Upper lobe of left lung (tissue), 6 donors: ENCODE measurements at regions not wholly inside any gene's neighbourhood (a gene's known extent, or its start where the extent isn't known, plus 50 kb on each side); places are given as distances from the start of the nearest gene placed in this dataset.

Experiments used
- ATAC-seq, 2 donors: fragments of 200-7000 bp; cut with Tn5 transposase; one replicate each; pipeline ENCODE4 v1.9.1; 2022; ENCODE audit warnings: mild to moderate bottlenecking in 2 of 2, moderate library complexity in 2 of 2; ENCODE audit not compliant: low FRiP score in 2 of 2
- DNase-seq, 2 donors: peaks; one replicate each; pipeline ENCODE4 v3.0.0-alpha.2; 2019 to 2020
- H3K27ac ChIP-seq, 4 donors: fragments of 200-600 bp; sonication (generic); one replicate each; pipeline ENCODE4 v1.5.1; 2016 to 2019
- H3K27me3 ChIP-seq, 4 donors: fragments of 200-600 bp; sonication (generic); one replicate each; pipeline ENCODE4 v1.5.1; 2017 to 2019
- H3K36me3 ChIP-seq, 4 donors: fragments of 200-600 bp; sonication (generic); one replicate each; pipeline ENCODE4 v1.5.1; 2016 to 2019
- H3K4me1 ChIP-seq, 4 donors: fragments of 200-600 bp; sonication (generic); one replicate each; pipeline ENCODE4 v1.5.1; 2018 to 2019
- H3K4me3 ChIP-seq, 4 donors: fragments of 200-600 bp; sonication (generic); one replicate each; pipeline ENCODE4 v1.5.1; 2017 to 2019; ENCODE audit warnings: mild to moderate bottlenecking in 2 of 4, moderate library complexity in 1 of 4
- H3K9me3 ChIP-seq, 4 donors: fragments of 200-600 bp; sonication (generic); one replicate each; pipeline ENCODE4 v1.5.1; 2018 to 2019
- EP300 ChIP-seq, 4 donors: sonication (generic); formaldehyde crosslinking; IDR thresholded peaks; one replicate each; pipeline ENCODE4 v1.5.1; 2017; ENCODE audit warnings: antibody characterized with exemption in 4 of 4, control low read depth in 2 of 4
- POLR2A ChIP-seq, 4 donors: fragments of 450-650 bp; IDR thresholded peaks; one replicate each; pipeline ENCODE4 v1.5.1; 2016 to 2017; ENCODE audit warnings: antibody characterized with exemption in 4 of 4, mild to moderate bottlenecking in 2 of 4
- POLR2AphosphoS5 ChIP-seq, 2 donors: sonication (generic); formaldehyde crosslinking; IDR thresholded peaks; one replicate each; pipeline ENCODE4 v1.5.1; 2017; ENCODE audit warnings: antibody characterized with exemption in 2 of 2
- whole genome bisulfite sequencing, 2 donors: methylation state at CpG; one replicate each; pipeline ENCODE4 v1.1.5; 2017 to 2018; 5-methylcytosine and 5-hydroxymethylcytosine counted together
- TF ChIP-seq, protein P1 (sequence below), 6 experiments: fragments of 450-650 bp in 4 of 6; fragments of 200-600 bp in 2 of 6; sonication (generic) in 2 of 6; IDR thresholded peaks; one replicate each; pipeline ENCODE4 v1.5.1; 2016 to 2019; ENCODE audit warnings: antibody characterized with exemption in 6 of 6
- donor health status: DM: no; HTN: no; CAD: no; lungs with moderate emphysema.
- donor health status: DM: no; HTN: yes; CAD: no; lungs with severe emphysema.

DNA sequence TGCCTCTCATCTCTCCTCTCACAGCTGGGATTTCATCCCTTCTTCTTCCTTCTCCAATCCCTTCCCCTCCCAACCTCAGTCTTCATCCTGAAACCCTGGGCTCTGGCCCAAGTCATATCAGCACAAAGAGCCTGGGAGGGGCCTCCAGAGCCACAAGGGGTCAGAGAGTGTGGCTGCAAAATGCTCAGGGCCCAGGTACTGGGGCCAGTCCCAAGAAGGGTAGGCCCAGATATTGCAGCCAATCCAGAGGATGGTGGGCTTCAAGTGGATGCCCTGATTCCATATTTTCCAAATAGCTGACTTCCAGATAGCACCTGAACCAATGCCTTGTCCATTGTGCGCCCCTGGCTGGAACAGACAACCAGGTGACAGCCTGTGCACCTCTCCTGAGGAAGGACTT is 193.9 kb downstream of the MED10 start:
- ATAC-seq = peak in 1 of 2 donors; percentile 8
- Histone ChIP-seq H3K4me1 (no peaks in the 10 kb centered on the region), H3K36me3 (no peaks in the 10 kb centered on the region), H3K27me3 (no peaks in the 10 kb centered on the region), H3K9me3 (no peaks in the 10 kb centered on the region), H3K27ac (no peak overlapping the region), H3K4me3 (no peak overlapping the region)
- no peak for TF ChIP-seq EP300 (IDR thresholded peaks at IDR 0.05)
- TF ChIP-seq, protein P1, sequence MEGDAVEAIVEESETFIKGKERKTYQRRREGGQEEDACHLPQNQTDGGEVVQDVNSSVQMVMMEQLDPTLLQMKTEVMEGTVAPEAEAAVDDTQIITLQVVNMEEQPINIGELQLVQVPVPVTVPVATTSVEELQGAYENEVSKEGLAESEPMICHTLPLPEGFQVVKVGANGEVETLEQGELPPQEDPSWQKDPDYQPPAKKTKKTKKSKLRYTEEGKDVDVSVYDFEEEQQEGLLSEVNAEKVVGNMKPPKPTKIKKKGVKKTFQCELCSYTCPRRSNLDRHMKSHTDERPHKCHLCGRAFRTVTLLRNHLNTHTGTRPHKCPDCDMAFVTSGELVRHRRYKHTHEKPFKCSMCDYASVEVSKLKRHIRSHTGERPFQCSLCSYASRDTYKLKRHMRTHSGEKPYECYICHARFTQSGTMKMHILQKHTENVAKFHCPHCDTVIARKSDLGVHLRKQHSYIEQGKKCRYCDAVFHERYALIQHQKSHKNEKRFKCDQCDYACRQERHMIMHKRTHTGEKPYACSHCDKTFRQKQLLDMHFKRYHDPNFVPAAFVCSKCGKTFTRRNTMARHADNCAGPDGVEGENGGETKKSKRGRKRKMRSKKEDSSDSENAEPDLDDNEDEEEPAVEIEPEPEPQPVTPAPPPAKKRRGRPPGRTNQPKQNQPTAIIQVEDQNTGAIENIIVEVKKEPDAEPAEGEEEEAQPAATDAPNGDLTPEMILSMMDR (IDR thresholded peaks at IDR 0.05) = no peak
- no peak for TF ChIP-seq POLR2AphosphoS5 (IDR thresholded peaks at IDR 0.05)
- 75 to 87% methylated on average over 1 of the region's 1 CpG for WGBS, 2 donors
- DNase-seq = no peak

DNA sequence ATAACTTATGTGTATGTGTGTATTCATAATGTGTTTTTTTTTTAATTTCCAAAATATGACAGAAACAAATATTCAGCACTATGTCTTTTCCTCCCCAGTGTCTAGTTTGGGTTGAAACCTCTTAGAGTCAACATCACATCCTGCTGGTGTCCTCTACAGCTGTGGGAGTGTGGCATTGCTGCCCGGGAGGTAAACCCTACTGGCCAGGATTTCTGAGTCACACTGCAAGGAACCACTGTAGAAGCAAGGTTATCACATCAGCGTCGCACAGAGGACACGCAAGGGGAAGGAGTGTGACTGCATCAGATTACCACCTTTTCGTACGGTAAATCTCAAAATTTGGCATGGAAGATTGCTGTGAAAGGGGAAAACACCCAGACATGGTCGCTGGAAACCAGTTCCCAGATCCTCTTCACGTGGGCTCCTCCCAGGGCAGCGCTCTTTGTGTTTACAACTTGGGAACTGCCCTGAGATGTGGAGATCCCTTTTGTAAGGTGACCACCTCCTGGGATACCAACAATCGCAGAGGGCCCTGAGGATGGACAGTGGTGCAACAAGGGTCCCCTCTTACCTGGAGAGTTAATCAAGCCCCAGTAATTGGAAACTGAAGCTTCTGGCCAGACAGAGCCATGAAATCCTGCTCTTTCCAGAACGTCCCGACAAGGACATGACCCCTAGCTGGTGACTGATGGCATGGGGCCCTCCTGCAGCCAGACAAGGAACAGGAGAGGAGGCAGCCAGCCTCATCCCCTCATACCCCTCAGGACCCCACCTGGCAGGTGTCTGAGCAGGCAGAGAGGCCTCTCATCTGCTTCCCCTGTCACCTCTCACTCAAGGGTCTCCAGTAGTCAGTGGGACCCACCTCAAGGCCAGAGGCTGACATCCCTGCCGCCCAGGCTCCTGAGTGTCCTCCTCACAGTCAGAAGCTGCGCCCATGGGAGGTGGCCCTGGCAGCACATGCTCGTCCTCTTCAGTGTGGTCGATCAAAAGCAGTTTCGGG is 194.7 kb downstream of the MED10 start:
- WGBS, 2 donors = 76% methylated on average over 16 to 17 of the region's 17 CpGs
- H3K27me3 ChIP-seq = no peaks in the 10 kb centered on the region
- no peak for DNase-seq
- H3K4me1 ChIP-seq = no peaks in the 10 kb centered on the region
- H3K27ac ChIP-seq = no peak overlapping the region
- TF ChIP-seq EP300 (IDR thresholded peaks at IDR 0.05) (no peak), POLR2A (IDR thresholded peaks at IDR 0.05) (no peak), POLR2AphosphoS5 (IDR thresholded peaks at IDR 0.05) (no peak)
- TF ChIP-seq, protein P1 (IDR thresholded peaks at IDR 0.05) = no peak
- no peak for ATAC-seq
- no peaks in the 10 kb centered on the region for H3K36me3 ChIP-seq
- no peaks in the 10 kb centered on the region for H3K9me3 ChIP-seq
- no peak overlapping the region for H3K4me3 ChIP-seq

DNA sequence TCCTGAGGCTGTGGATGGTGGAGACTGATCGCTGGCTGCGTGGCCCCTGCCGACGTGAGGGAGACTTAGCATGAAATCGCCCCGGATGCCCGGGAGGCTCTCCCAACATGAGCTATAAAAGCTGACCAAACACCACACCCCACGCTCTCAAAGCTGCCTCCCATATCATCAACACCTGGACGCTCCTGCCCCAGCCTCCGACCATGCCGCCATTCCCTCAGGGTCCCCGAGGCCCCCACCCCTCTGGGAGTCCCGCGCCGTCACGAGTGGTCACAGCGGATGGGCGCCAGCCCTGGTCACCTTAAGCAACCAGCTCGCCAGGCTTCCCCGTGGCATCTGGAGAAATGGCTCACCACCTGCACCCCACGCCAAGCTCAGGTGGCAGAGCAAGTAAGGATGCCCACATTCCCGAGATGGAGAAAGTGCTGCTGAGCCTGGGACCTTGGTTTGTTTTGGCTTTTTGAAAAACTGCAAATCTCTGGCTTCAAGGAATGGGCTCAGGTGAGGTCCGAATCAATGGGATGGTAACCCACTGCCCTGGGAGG is 196.0 kb downstream of the MED10 start:
- H3K36me3 ChIP-seq = no peaks in the 10 kb centered on the region
- no peaks in the 10 kb centered on the region for H3K9me3 ChIP-seq
- H3K4me3 ChIP-seq = no peak overlapping the region
- no peak for TF ChIP-seq POLR2A (IDR thresholded peaks at IDR 0.05)
- TF ChIP-seq, protein P1 (IDR thresholded peaks at IDR 0.05) = no peak
- no peak for TF ChIP-seq EP300 (IDR thresholded peaks at IDR 0.05)
- no peak for TF ChIP-seq POLR2AphosphoS5 (IDR thresholded peaks at IDR 0.05)
- H3K27me3 ChIP-seq = no peaks in the 10 kb centered on the region
- ATAC-seq (no peak), DNase-seq (peak in 1 of 2 donors; percentile 70)
- no peaks in the 10 kb centered on the region for H3K4me1 ChIP-seq
- no peak overlapping the region for H3K27ac ChIP-seq
- WGBS, 2 donors = 80 to 82% methylated on average over 22 to 23 of the region's 23 CpGs

DNA sequence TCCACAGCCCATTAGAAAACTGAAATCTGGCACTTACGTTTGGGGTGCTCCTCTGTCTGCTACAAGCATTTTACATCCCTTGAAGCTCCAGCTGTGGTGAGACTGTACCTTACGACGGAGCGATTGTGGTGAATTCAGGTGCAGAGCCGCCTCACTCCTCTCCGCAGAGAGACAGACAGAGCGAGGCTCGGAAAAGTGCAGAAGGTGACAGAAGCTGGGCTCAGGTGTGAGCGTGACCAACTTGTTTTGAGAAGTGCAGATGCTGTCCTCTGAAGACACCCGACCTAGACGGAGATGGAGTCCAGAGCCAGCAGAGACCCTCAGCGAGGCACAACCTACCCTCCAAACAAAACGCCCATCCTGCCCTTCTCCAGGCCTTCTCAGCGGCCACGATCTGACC is 196.5 kb downstream of the MED10 start:
- Histone ChIP-seq H3K4me3 (no peak overlapping the region), H3K36me3 (no peaks in the 10 kb centered on the region), H3K27me3 (no peaks in the 10 kb centered on the region), H3K9me3 (no peaks in the 10 kb centered on the region), H3K27ac (no peak overlapping the region), H3K4me1 (no peaks in the 10 kb centered on the region)
- ATAC-seq = no peak
- WGBS, 2 donors = 80 to 91% methylated on average over 12 to 15 of the region's 15 CpGs
- TF ChIP-seq POLR2A (IDR thresholded peaks at IDR 0.05) (no peak), EP300 (IDR thresholded peaks at IDR 0.05) (no peak), POLR2AphosphoS5 (IDR thresholded peaks at IDR 0.05) (no peak)
- TF ChIP-seq, protein P1 (IDR thresholded peaks at IDR 0.05) = no peak
- no peak for DNase-seq
